H1 (cell line): ENCODE measurements at regions not wholly inside any gene's neighbourhood (a gene's known extent, or its start where the extent isn't known, plus 50 kb on each side); places are given as distances from the start of the nearest gene placed in this dataset.

ENCODE experiments used
- CTCF ChIA-PET: fragments of 300-600 bp; sonication (Branson Sonifier 250); formaldehyde crosslinking; loops from one replicate; lab custom pipeline; 2021; ENCODE audit not compliant: partially characterized antibody; lab: Charles Lee
- POLR2A ChIA-PET: fragments of 300-600 bp; sonication (Branson Sonifier 250); formaldehyde crosslinking; loops from one replicate; lab custom pipeline; 2021; ENCODE audit warnings: inconsistent platforms; ENCODE audit not compliant: partially characterized antibody; lab: Charles Lee
- DNase-seq, 2 experiments: peaks; one replicate each; pipeline versions ENCODE4 v3.0.0 to v3.0.0-alpha.2; 2010 to 2022; ENCODE audit warnings: low spot score in 2 of 2, low read depth in 1 of 2, mixed read lengths in 1 of 2
- FAIRE-seq: peaks from 2 replicates; lab custom pipeline; 2011; peaks lifted over from hg19 to GRCh38; lab: Jason Lieb, UNC
- H2AFZ ChIP-seq: 2 replicates; pipeline ENCODE4 v1.8.1; 2012; ENCODE audit warnings: low read length, inconsistent platforms
- H2AK5ac ChIP-seq: 2 replicates; pipeline ENCODE4 v1.6.1; 2013; ENCODE audit warnings: low read depth, low read length
- H2BK120ac ChIP-seq: replicated peaks from 2 replicates; pipeline ENCODE3; 2013; ENCODE audit warnings: low read depth, low read length, inconsistent platforms
- H2BK12ac ChIP-seq: 2 replicates; pipeline ENCODE4 v1.6.1; 2013; ENCODE audit warnings: low read depth, low read length
- H2BK15ac ChIP-seq: 2 replicates; pipeline ENCODE4 v1.6.1; 2013; ENCODE audit warnings: low read length
- H2BK20ac ChIP-seq: 2 replicates; pipeline ENCODE4 v1.6.1; 2013; ENCODE audit warnings: low read length
- H2BK5ac ChIP-seq: 2 replicates; pipeline ENCODE4 v1.6.1; 2013; ENCODE audit warnings: low read depth, low read length
- H3K14ac ChIP-seq: 2 replicates; pipeline ENCODE4 v1.6.1; 2013; ENCODE audit warnings: inconsistent platforms; ENCODE audit not compliant: insufficient read length
- H3K18ac ChIP-seq: 2 replicates; pipeline ENCODE4 v1.6.1; 2013; ENCODE audit warnings: low read length; ENCODE audit errors: extremely low read depth
- H3K23ac ChIP-seq: 2 replicates; pipeline ENCODE4 v1.6.1; 2013; ENCODE audit warnings: inconsistent platforms; ENCODE audit not compliant: insufficient read length
- H3K23me2 ChIP-seq: 2 replicates; pipeline ENCODE4 v1.6.1; 2013; ENCODE audit warnings: low read depth, low read length
- H3K27ac ChIP-seq: 2 replicates; pipeline ENCODE4 v1.6.1; 2011; ENCODE audit warnings: low read depth, low read length, inconsistent platforms
- H3K27me3 ChIP-seq, 4 experiments: replicated peaks in 1 of 4; 1 replicate in 1 of 4; 2 replicates in 3 of 4; pipeline versions ENCODE4 v1.6.1 to v1.8.1; 2011 to 2013; ENCODE audit warnings: low read length in 3 of 4, mild to moderate bottlenecking in 3 of 4, inconsistent platforms in 2 of 4, mixed read lengths in 2 of 4, moderate library complexity in 1 of 4; ENCODE audit not compliant: control insufficient read depth in 3 of 4, insufficient read depth in 3 of 4; ENCODE audit errors: extremely low read depth in 1 of 4
- H3K36me3 ChIP-seq, 4 experiments: 2 replicates each; pipeline versions ENCODE4 v1.6.1 to v1.8.1; 2011 to 2013; ENCODE audit warnings: mild to moderate bottlenecking in 4 of 4, low read length in 3 of 4, moderate library complexity in 2 of 4, control low read depth in 1 of 4, inconsistent platforms in 1 of 4; ENCODE audit not compliant: insufficient read depth in 4 of 4, control insufficient read depth in 2 of 4
- H3K4ac ChIP-seq: replicated peaks from 2 replicates; pipeline ENCODE3; 2013; ENCODE audit warnings: low read length, low read depth, mixed read lengths, inconsistent platforms; ENCODE audit not compliant: insufficient read length
- H3K4me1 ChIP-seq, 4 experiments: replicated peaks in 1 of 4; 1 replicate in 1 of 4; 2 replicates in 3 of 4; pipeline versions ENCODE4 v1.6.1 to v1.8.1; 2011 to 2013; ENCODE audit warnings: low read length in 3 of 4, inconsistent platforms in 2 of 4, mixed read lengths in 1 of 4; ENCODE audit not compliant: insufficient read depth in 4 of 4, control insufficient read depth in 3 of 4
- H3K4me2 ChIP-seq, 2 experiments: 2 replicates each; pipeline versions ENCODE4 v1.6.1 to v1.8.1; 2011 to 2013; ENCODE audit warnings: low read depth in 2 of 2, low read length in 2 of 2, control low read depth in 1 of 2, inconsistent platforms in 1 of 2, mild to moderate bottlenecking in 1 of 2; ENCODE audit not compliant: insufficient read depth in 1 of 2
- H3K4me3 ChIP-seq, 4 experiments: fragments of 200-600, 300-600 bp in 1 of 4; sonication (generic), shearing (Covaris generic), sonication (Bioruptor Twin) in 1 of 4; 2 replicates each; pipeline versions ENCODE4 v1.5.1 to v1.8.1; 2011 to 2016; ENCODE audit warnings: low read length in 4 of 4, low read depth in 3 of 4, control low read depth in 2 of 4, inconsistent platforms in 2 of 4, mild to moderate bottlenecking in 2 of 4, mixed read lengths in 1 of 4, moderate library complexity in 1 of 4; ENCODE audit not compliant: insufficient read depth in 2 of 4; ENCODE audit errors: extremely low read depth in 1 of 4
- H3K56ac ChIP-seq: replicated peaks from 2 replicates; pipeline ENCODE3; 2013; ENCODE audit warnings: low read depth, mild to moderate bottlenecking, mixed read lengths, low read length, inconsistent platforms; ENCODE audit not compliant: insufficient read length
- H3K79me1 ChIP-seq: 2 replicates; pipeline ENCODE4 v1.6.1; 2013; ENCODE audit warnings: low read depth, low read length, control low read depth
- H3K79me2 ChIP-seq, 2 experiments: 2 replicates each; pipeline versions ENCODE4 v1.6.1 to v1.8.1; 2012 to 2013; ENCODE audit warnings: low read length in 2 of 2, mild to moderate bottlenecking in 2 of 2, inconsistent platforms in 1 of 2; ENCODE audit not compliant: insufficient read depth in 2 of 2, control insufficient read depth in 1 of 2
- H3K9ac ChIP-seq, 4 experiments: replicated peaks in 1 of 4; 1 replicate in 1 of 4; 2 replicates in 3 of 4; pipeline versions ENCODE4 v1.6.1 to v1.8.1; 2011 to 2013; ENCODE audit warnings: low read depth in 3 of 4, low read length in 3 of 4, control low read depth in 2 of 4, mild to moderate bottlenecking in 2 of 4, moderate library complexity in 2 of 4, inconsistent platforms in 1 of 4; ENCODE audit errors: extremely low read depth in 1 of 4
- H3K9me3 ChIP-seq, 2 experiments: 2 replicates each; pipeline versions ENCODE4 v1.6.1 to v1.8.1; 2012 to 2013; ENCODE audit warnings: mild to moderate bottlenecking in 2 of 2, moderate library complexity in 2 of 2, control low read depth in 1 of 2, inconsistent platforms in 1 of 2, low read depth in 1 of 2, low read length in 1 of 2, mixed read lengths in 1 of 2; ENCODE audit not compliant: insufficient read depth in 2 of 2
- H4K20me1 ChIP-seq, 2 experiments: replicated peaks in 1 of 2; 2 replicates each; pipeline versions ENCODE3 to v1.8.1; 2011 to 2013; ENCODE audit warnings: inconsistent platforms in 2 of 2, low read length in 2 of 2, mild to moderate bottlenecking in 1 of 2; ENCODE audit not compliant: insufficient read depth in 2 of 2, control insufficient read depth in 1 of 2
- H4K5ac ChIP-seq: 2 replicates; pipeline ENCODE4 v1.6.1; 2013; ENCODE audit warnings: low read length, low read depth, mixed read lengths, inconsistent platforms; ENCODE audit not compliant: insufficient read length
- H4K8ac ChIP-seq: 2 replicates; pipeline ENCODE4 v1.8.0; 2013; ENCODE audit warnings: mild to moderate bottlenecking, moderate library complexity, low read length, inconsistent platforms; ENCODE audit not compliant: insufficient read depth; ENCODE audit errors: extremely low read depth
- H4K91ac ChIP-seq: replicated peaks from 2 replicates; pipeline ENCODE3; 2013; ENCODE audit warnings: low read length, mixed read lengths, inconsistent platforms; ENCODE audit not compliant: insufficient read length
- CEBPB ChIP-seq: IDR thresholded peaks from 2 replicates; pipeline ENCODE4 v1.6.1; 2012; ENCODE audit warnings: low read depth, low read length
- FOSL1 ChIP-seq: IDR thresholded peaks from 2 replicates; pipeline ENCODE4 v1.6.1; 2011; ENCODE audit warnings: mild to moderate bottlenecking, low read depth, low read length, moderate library complexity; ENCODE audit not compliant: insufficient read depth
- PHF8 ChIP-seq: fragments of 200-600 bp; sonication (generic); conservative IDR thresholded peaks from 2 replicates; pipeline ENCODE4 v1.7.1; 2012; ENCODE audit warnings: low read depth, mild to moderate bottlenecking, inconsistent platforms, low read length, moderate library complexity
- POU5F1 ChIP-seq: IDR thresholded peaks from 2 replicates; pipeline ENCODE4 v1.6.1; 2011; ENCODE audit warnings: low read depth, mild to moderate bottlenecking, low read length, moderate library complexity
- RAD21 ChIP-seq, 2 experiments: IDR thresholded peaks in 1 of 2; conservative IDR thresholded peaks in 1 of 2; 2 replicates each; pipeline ENCODE4 v1.6.1; 2011; ENCODE audit warnings: low read depth in 2 of 2, low read length in 2 of 2, improper control_type of control experiment in 1 of 2, inconsistent platforms in 1 of 2, mild to moderate bottlenecking in 1 of 2, moderate library complexity in 1 of 2
- RBBP5 ChIP-seq: IDR thresholded peaks from 2 replicates; pipeline ENCODE4 v1.7.1; 2012; ENCODE audit warnings: low read depth, mild to moderate bottlenecking, inconsistent platforms, low read length, moderate library complexity, borderline replicate concordance
- SAP30 ChIP-seq: fragments of 300-600 bp; sonication (generic); IDR thresholded peaks from 2 replicates; pipeline ENCODE4 v1.7.1; 2012; ENCODE audit warnings: low read length, moderate library complexity, mild to moderate bottlenecking, inconsistent platforms; ENCODE audit not compliant: insufficient read depth, insufficient replicate concordance
- SUZ12 ChIP-seq: fragments of 200-600 bp; sonication (generic); IDR thresholded peaks from 2 replicates; pipeline ENCODE4 v1.6.1; 2012; ENCODE audit warnings: mild to moderate bottlenecking, inconsistent platforms, low read length, moderate library complexity, mixed read lengths
- TAF1 ChIP-seq: IDR thresholded peaks from 2 replicates; pipeline ENCODE4 v1.6.1; 2011; ENCODE audit warnings: mild to moderate bottlenecking, low read depth, low read length
- TEAD4 ChIP-seq: IDR thresholded peaks from 2 replicates; pipeline ENCODE4 v1.6.1; 2012; ENCODE audit warnings: low read depth, low read length, inconsistent platforms, mixed read lengths
- WGBS, 2 experiments: shearing (Covaris generic) in 1 of 2; methylation state at CpG; one replicate each; pipeline versions ENCODE4 v1.1.6 to v1.1.7; 2013 to 2015; ENCODE audit warnings: low lambda C conversion rate in 2 of 2, mixed read lengths in 2 of 2, inconsistent platforms in 1 of 2, low coverage in 1 of 2, missing lambda C conversion rate in 1 of 2; ENCODE audit not compliant: insufficient replicate concordance in 2 of 2, insufficient coverage in 1 of 2, insufficient read length in 1 of 2; ENCODE audit errors: extremely low coverage in 1 of 2, missing lambda C conversion rate in 1 of 2; 5-methylcytosine and 5-hydroxymethylcytosine counted together

- Histone ChIP-seq H3K79me1 (no peaks in the 10 kb centered on the region), H4K20me1 (no peaks in the 10 kb centered on the region), H3K14ac (no peak overlapping the region), H2BK5ac (no peak overlapping the region), H3K4ac (no peak overlapping the region), H3K9me3 (no peaks in the 10 kb centered on the region), H3K23ac (no peak overlapping the region), H3K4me3 (no peak overlapping the region), H4K5ac (no peak overlapping the region), H4K8ac (no peak overlapping the region), H3K4me2 (no peak overlapping the region), H3K27me3 (no peaks in the 10 kb centered on the region), H2BK120ac (no peak overlapping the region), H4K91ac (no peak overlapping the region), H2AK5ac (no peak overlapping the region), H2BK12ac (no peak overlapping the region), H3K36me3 (no peaks in the 10 kb centered on the region), H3K79me2 (no peaks in the 10 kb centered on the region), H3K27ac (no peak overlapping the region), H3K9ac (no peak overlapping the region), H3K18ac (no peak overlapping the region), H3K23me2 (no peaks in the 10 kb centered on the region), H2BK15ac (no peak overlapping the region), H2BK20ac (no peak overlapping the region), H2AFZ (no peak overlapping the region), H3K56ac (no peak overlapping the region), H3K4me1 (no peaks in the 10 kb centered on the region)
- no peak for DNase-seq
- 75% methylated on average over 2 of the region's 2 CpGs; no CpG with 5 or more reads in 1 of the 2 experiments for WGBS, 2 experiments
- TF ChIP-seq RBBP5 (no peak), TEAD4 (no peak), FOSL1 (no peak), SAP30 (no peak), TAF1 (no peak), PHF8 (no peak), SUZ12 (no peak), RAD21 (IDR thresholded peaks at IDR 0.05 in 1 of 2, conservative IDR thresholded peaks at IDR 0.05 in 1 of 2; ENCODE audit: low read depth in 2 of 2, low read length in 2 of 2) (no peak), CEBPB (no peak), POU5F1 (no peak)
- no peak for FAIRE-seq
- CTCF ChIA-PET = interaction anchor here (1.3 kb wide), 1 partner anchor 192 kb away, joined by 3 read pairs; no protein-coding TSS in a partner anchor
- POLR2A ChIA-PET = no interaction called here
These were observed 476.8 kb downstream of the CCSER2 start for GRCh38 chr10:84805149-84805548.
